H9 (cell line): ENCODE measurements at regions not wholly inside any gene's neighbourhood (a gene's known extent, or its start where the extent isn't known, plus 50 kb on each side); places are given as distances from the start of the nearest gene placed in this dataset.

ENCODE experiments used
- DNase-seq: peaks from one replicate; pipeline ENCODE4 v3.0.0-alpha.2; 2017
- H2AFZ ChIP-seq: one replicate; pipeline ENCODE4 v1.6.1; 2013; ENCODE audit warnings: mild to moderate bottlenecking, low read length, control low read depth, moderate library complexity
- H2AK5ac ChIP-seq: 2 replicates; pipeline ENCODE4 v1.6.1; 2013; ENCODE audit warnings: low read length, control low read depth, mixed read lengths; ENCODE audit not compliant: insufficient read length
- H2BK120ac ChIP-seq: one replicate; pipeline ENCODE4 v1.6.1; 2013; ENCODE audit warnings: low read depth, mild to moderate bottlenecking, low read length, control low read depth, inconsistent platforms; ENCODE audit not compliant: poor library complexity, severe bottlenecking
- H2BK12ac ChIP-seq: 2 replicates; pipeline ENCODE4 v1.6.1; 2013; ENCODE audit warnings: low read length, control low read depth, mixed read lengths, low read depth; ENCODE audit not compliant: insufficient read length
- H2BK15ac ChIP-seq: 2 replicates; pipeline ENCODE4 v1.6.1; 2013; ENCODE audit warnings: low read depth, low read length, control low read depth
- H2BK20ac ChIP-seq: one replicate; pipeline ENCODE4 v1.6.1; 2013; ENCODE audit warnings: low read depth, mild to moderate bottlenecking, low read length, control low read depth, inconsistent platforms; ENCODE audit not compliant: poor library complexity, severe bottlenecking
- H2BK5ac ChIP-seq: 2 replicates; pipeline ENCODE4 v1.6.1; 2013; ENCODE audit warnings: low read length, control low read depth, mixed read lengths; ENCODE audit not compliant: insufficient read length
- H3K14ac ChIP-seq: 2 replicates; pipeline ENCODE4 v1.6.1; 2013; ENCODE audit warnings: low read length, control low read depth; ENCODE audit not compliant: insufficient read depth
- H3K18ac ChIP-seq: 2 replicates; pipeline ENCODE4 v1.6.1; 2013; ENCODE audit warnings: low read depth, mild to moderate bottlenecking, mixed read lengths, low read length, control low read depth; ENCODE audit not compliant: insufficient read length
- H3K23ac ChIP-seq: 2 replicates; pipeline ENCODE4 v1.6.1; 2013; ENCODE audit warnings: low read length, control low read depth, mixed read lengths, low read depth; ENCODE audit not compliant: insufficient read length
- H3K23me2 ChIP-seq: 2 replicates; pipeline ENCODE4 v1.6.1; 2013; ENCODE audit warnings: low read depth, mild to moderate bottlenecking, mixed read lengths, low read length, control low read depth; ENCODE audit not compliant: insufficient read length, poor library complexity, severe bottlenecking
- H3K27ac ChIP-seq: 2 replicates; pipeline ENCODE4 v1.5.1; 2013; ENCODE audit warnings: low read length, control low read depth, mixed read lengths, low read depth; ENCODE audit not compliant: insufficient read length
- H3K27me3 ChIP-seq: 2 replicates; pipeline ENCODE4 v1.6.1; 2013; ENCODE audit warnings: low read length, control low read depth, inconsistent platforms; ENCODE audit not compliant: insufficient read depth
- H3K4ac ChIP-seq: 2 replicates; pipeline ENCODE4 v1.6.1; 2013; ENCODE audit warnings: low read depth, mild to moderate bottlenecking, control low read depth, inconsistent platforms, low read length, moderate library complexity
- H3K4me1 ChIP-seq: 2 replicates; pipeline ENCODE4 v1.6.1; 2013; ENCODE audit warnings: low read length, control low read depth, inconsistent platforms; ENCODE audit not compliant: insufficient read depth
- H3K4me2 ChIP-seq: 2 replicates; pipeline ENCODE4 v1.6.1; 2013; ENCODE audit warnings: low read length, control low read depth, mixed read lengths; ENCODE audit not compliant: insufficient read length, insufficient read depth
- H3K56ac ChIP-seq: 2 replicates; pipeline ENCODE4 v1.6.1; 2013; ENCODE audit warnings: low read depth, mild to moderate bottlenecking, mixed read lengths, low read length, control low read depth; ENCODE audit not compliant: insufficient read length
- H3K79me1 ChIP-seq: 2 replicates; pipeline ENCODE4 v1.6.1; 2013; ENCODE audit warnings: low read depth, mild to moderate bottlenecking, moderate library complexity, low read length, control low read depth, inconsistent platforms; ENCODE audit not compliant: insufficient read depth, poor library complexity, severe bottlenecking
- H3K79me2 ChIP-seq: 2 replicates; pipeline ENCODE4 v1.6.1; 2013; ENCODE audit warnings: low read length, control low read depth, inconsistent platforms; ENCODE audit not compliant: insufficient read depth
- H3K9ac ChIP-seq: 2 replicates; pipeline ENCODE4 v1.6.1; 2013; ENCODE audit warnings: low read length, control low read depth, mixed read lengths; ENCODE audit not compliant: insufficient read length; ENCODE audit errors: extremely low read depth
- H3K9me3 ChIP-seq: one replicate; pipeline ENCODE4 v1.6.1; 2013; ENCODE audit warnings: low read depth, low read length, inconsistent platforms; ENCODE audit not compliant: control insufficient read depth
- H3T11ph ChIP-seq: one replicate; pipeline ENCODE4 v1.6.1; 2013; ENCODE audit warnings: mild to moderate bottlenecking, low read length, control low read depth, inconsistent platforms
- H4K20me1 ChIP-seq: one replicate; pipeline ENCODE4 v1.6.1; 2013; ENCODE audit not compliant: control insufficient read depth, insufficient read length, insufficient read depth
- H4K5ac ChIP-seq: 2 replicates; pipeline ENCODE4 v1.6.1; 2013; ENCODE audit warnings: low read depth, mild to moderate bottlenecking, mixed read lengths, low read length, control low read depth; ENCODE audit not compliant: insufficient read length
- H4K8ac ChIP-seq: replicated peaks from 2 replicates; pipeline ENCODE4 v1.6.1; 2013; ENCODE audit warnings: low read length, control low read depth, mixed read lengths, low read depth; ENCODE audit not compliant: insufficient read length
- H4K91ac ChIP-seq: 2 replicates; pipeline ENCODE4 v1.6.1; 2013; ENCODE audit warnings: low read depth, mild to moderate bottlenecking, moderate library complexity, mixed read lengths, low read length, control low read depth; ENCODE audit not compliant: insufficient read length
- H3K27ac Mint-ChIP-seq, 3 experiments: 2 replicates in 2 of 3; 3 replicates in 1 of 3; pipeline ENCODE4 v1.8.0; 2020 to 2021; ENCODE audit warnings: mixed read lengths in 3 of 3, mild to moderate bottlenecking in 1 of 3, moderate library complexity in 1 of 3
- H3K27me3 Mint-ChIP-seq: 2 replicates; pipeline ENCODE4 v1.8.0; 2021; ENCODE audit warnings: low read depth, mild to moderate bottlenecking, moderate library complexity, mixed read lengths
- H3K36me3 Mint-ChIP-seq, 3 experiments: 2 replicates in 2 of 3; 3 replicates in 1 of 3; pipeline ENCODE4 v1.8.0; 2020 to 2021; ENCODE audit warnings: low read depth in 3 of 3, mixed read lengths in 3 of 3; ENCODE audit not compliant: insufficient read depth in 1 of 3
- H3K4me1 Mint-ChIP-seq, 2 experiments: 2 replicates each; pipeline ENCODE4 v1.8.0; 2020; ENCODE audit warnings: mixed read lengths in 2 of 2
- H3K4me3 Mint-ChIP-seq, 2 experiments: 2 replicates in 1 of 2; 3 replicates in 1 of 2; pipeline ENCODE4 v1.8.0; 2020 to 2021; ENCODE audit warnings: mild to moderate bottlenecking in 2 of 2, mixed read lengths in 2 of 2, moderate library complexity in 1 of 2
- H3K9me3 Mint-ChIP-seq, 2 experiments: 2 replicates in 1 of 2; 3 replicates in 1 of 2; pipeline ENCODE4 v1.8.0; 2020; ENCODE audit warnings: mild to moderate bottlenecking in 2 of 2, mixed read lengths in 2 of 2, moderate library complexity in 1 of 2
- WGBS: extraction: QIAGEN DNeasy Blood & Tissue Kit; methylation state at CpG from one replicate; pipeline ENCODE4 v1.1.7; 2013; ENCODE audit warnings: missing lambda C conversion rate, low lambda C conversion rate, mixed read lengths; ENCODE audit not compliant: insufficient read length; ENCODE audit errors: extremely low coverage; 5-methylcytosine and 5-hydroxymethylcytosine counted together
- TF ChIP-seq, protein P1 (sequence below): fragments of 200-600 bp; sonication (generic); conservative IDR thresholded peaks from 3 replicates; pipeline ENCODE4 v1.8.0; 2021; ENCODE audit warnings: antibody characterized with exemption, mild to moderate bottlenecking

DNA sequence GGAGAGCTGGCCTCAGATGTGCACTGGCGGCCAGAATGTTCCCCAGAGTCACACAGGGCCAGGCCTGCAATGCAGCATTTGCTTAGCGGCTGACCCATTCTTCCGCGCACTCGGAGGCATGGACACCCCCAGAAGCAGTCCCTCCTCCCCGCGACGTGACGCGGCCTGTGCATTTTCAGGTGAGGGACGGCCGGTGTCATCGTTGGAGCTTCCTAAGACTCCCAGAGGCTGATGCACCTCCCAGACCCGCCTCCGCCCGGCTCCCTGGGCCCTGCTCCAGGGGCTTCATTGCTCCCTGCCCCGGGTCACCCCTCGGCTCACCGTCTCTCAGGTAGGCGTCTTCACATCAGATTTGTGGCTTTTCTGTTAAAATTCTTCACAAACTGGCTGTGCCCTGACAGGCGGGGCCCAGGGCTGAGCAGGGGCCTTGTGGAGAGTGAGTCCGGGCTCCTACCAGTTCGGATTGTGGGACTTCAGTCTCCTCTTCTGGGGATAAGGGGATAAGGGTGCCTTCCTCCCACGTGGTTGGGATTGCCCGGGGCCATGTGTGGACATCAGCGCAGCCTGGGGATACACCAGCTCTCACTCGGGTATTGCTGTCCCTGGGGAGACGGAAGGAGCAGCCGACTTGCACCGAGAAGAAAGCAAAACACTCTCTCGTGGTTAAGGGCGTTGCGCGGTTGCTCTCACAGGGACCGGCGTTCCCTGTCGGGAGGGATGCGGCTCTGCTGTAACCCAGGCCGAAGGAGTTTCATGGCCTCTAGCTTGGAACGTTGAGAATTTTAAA is 249.1 kb downstream of the ADGRD1 start:
- Histone ChIP-seq H4K20me1 (no peaks in the 10 kb centered on the region), H3K79me1 (no peaks in the 10 kb centered on the region), H3K56ac (no peak overlapping the region), H3K9ac (no peak overlapping the region), H4K5ac (no peak overlapping the region), H3K9me3 (no peaks in the 10 kb centered on the region), H3K18ac (no peak overlapping the region), H3K23me2 (no peaks in the 10 kb centered on the region), H2BK120ac (no peak overlapping the region), H2BK15ac (no peak overlapping the region), H2BK5ac (no peak overlapping the region), H2BK12ac (no peak overlapping the region), H4K91ac (no peak overlapping the region), H2AFZ (no peak overlapping the region), H3K4me2 (no peak overlapping the region), H2AK5ac (no peak overlapping the region), H3K79me2 (no peaks in the 10 kb centered on the region), H3K23ac (no peak overlapping the region), H3T11ph (no peak overlapping the region), H2BK20ac (no peak overlapping the region), H3K4me1 (no peaks in the 10 kb centered on the region), H3K4ac (no peak overlapping the region), H3K27ac (no peak overlapping the region), H3K14ac (no peak overlapping the region), H4K8ac (no peak overlapping the region), H3K27me3 (no peaks in the 10 kb centered on the region)
- TF ChIP-seq, protein P1, sequence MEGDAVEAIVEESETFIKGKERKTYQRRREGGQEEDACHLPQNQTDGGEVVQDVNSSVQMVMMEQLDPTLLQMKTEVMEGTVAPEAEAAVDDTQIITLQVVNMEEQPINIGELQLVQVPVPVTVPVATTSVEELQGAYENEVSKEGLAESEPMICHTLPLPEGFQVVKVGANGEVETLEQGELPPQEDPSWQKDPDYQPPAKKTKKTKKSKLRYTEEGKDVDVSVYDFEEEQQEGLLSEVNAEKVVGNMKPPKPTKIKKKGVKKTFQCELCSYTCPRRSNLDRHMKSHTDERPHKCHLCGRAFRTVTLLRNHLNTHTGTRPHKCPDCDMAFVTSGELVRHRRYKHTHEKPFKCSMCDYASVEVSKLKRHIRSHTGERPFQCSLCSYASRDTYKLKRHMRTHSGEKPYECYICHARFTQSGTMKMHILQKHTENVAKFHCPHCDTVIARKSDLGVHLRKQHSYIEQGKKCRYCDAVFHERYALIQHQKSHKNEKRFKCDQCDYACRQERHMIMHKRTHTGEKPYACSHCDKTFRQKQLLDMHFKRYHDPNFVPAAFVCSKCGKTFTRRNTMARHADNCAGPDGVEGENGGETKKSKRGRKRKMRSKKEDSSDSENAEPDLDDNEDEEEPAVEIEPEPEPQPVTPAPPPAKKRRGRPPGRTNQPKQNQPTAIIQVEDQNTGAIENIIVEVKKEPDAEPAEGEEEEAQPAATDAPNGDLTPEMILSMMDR, result no peak
- peak; percentile 26 for DNase-seq
- Mint-ChIP-seq H3K4me3 (no peak overlapping the region), H3K27ac (peak overlapping the region in 1 of 3 experiments; percentile 65; a peak in 1 of 7 replicates), H3K27me3 (peaks cover 7% of the 10 kb centered on the region), H3K9me3 (no peaks in the 10 kb centered on the region), H3K4me1 (no peaks in the 10 kb centered on the region; a peak in 1 of 4 replicates), H3K36me3 (no peaks in the 10 kb centered on the region)
- WGBS, result no CpG with 5 or more reads among the region's 40 CpGs
